Liver (tissue), 7 donors: ENCODE measurements at regions not wholly inside any gene's neighbourhood (a gene's known extent, or its start where the extent isn't known, plus 50 kb on each side); places are given as distances from the start of the nearest gene placed in this dataset.
"Not testable (repeated sequence)": the region's sequence is repeated elsewhere in the genome, so short reads cannot be mapped to it uniquely, and the experiment has no call there.

Experiments used
- DNase-seq: peaks from one replicate; pipeline ENCODE4 v3.0.0-alpha.2; 2017; ENCODE audit warnings: low spot score
- H3K27ac ChIP-seq, 2 donors: one replicate each; pipeline ENCODE4 v1.7.0; 2013; ENCODE audit warnings: inconsistent platforms in 2 of 2, low read length in 2 of 2, control low read depth in 1 of 2, low read depth in 1 of 2, mild to moderate bottlenecking in 1 of 2
- H3K27me3 ChIP-seq, 4 donors: one replicate each; pipeline versions ENCODE4 v1.6.1 to v1.7.0; 2013; ENCODE audit warnings: low read length in 3 of 4, inconsistent platforms in 1 of 4, mild to moderate bottlenecking in 1 of 4, moderate library complexity in 1 of 4; ENCODE audit not compliant: control insufficient read depth in 4 of 4, insufficient read depth in 4 of 4
- H3K36me3 ChIP-seq, 4 donors: one replicate each; pipeline versions ENCODE4 v1.6.1 to v1.7.0; 2013; ENCODE audit warnings: low read length in 3 of 4, mild to moderate bottlenecking in 3 of 4, low read depth in 1 of 4, moderate library complexity in 1 of 4; ENCODE audit not compliant: control insufficient read depth in 4 of 4, insufficient read depth in 3 of 4
- H3K4me1 ChIP-seq, 4 donors: one replicate each; pipeline versions ENCODE4 v1.6.1 to v1.7.0; 2013; ENCODE audit warnings: low read length in 3 of 4, mild to moderate bottlenecking in 3 of 4, moderate library complexity in 1 of 4; ENCODE audit not compliant: control insufficient read depth in 4 of 4, insufficient read depth in 4 of 4
- H3K4me3 ChIP-seq, 3 donors: one replicate each; pipeline versions ENCODE4 v1.6.1 to v1.7.0; 2013; ENCODE audit warnings: low read length in 3 of 3, control low read depth in 1 of 3, low read depth in 1 of 3, mild to moderate bottlenecking in 1 of 3
- H3K9ac ChIP-seq, 2 donors: one replicate each; pipeline ENCODE4 v1.7.0; 2013; ENCODE audit warnings: low read length in 2 of 2, mild to moderate bottlenecking in 2 of 2, moderate library complexity in 2 of 2, control low read depth in 1 of 2, low read depth in 1 of 2
- H3K9me3 ChIP-seq, 4 donors: one replicate each; pipeline versions ENCODE4 v1.6.1 to v1.7.0; 2013; ENCODE audit warnings: low read length in 3 of 4; ENCODE audit not compliant: control insufficient read depth in 4 of 4
- EGR1 ChIP-seq, 2 donors: IDR thresholded peaks; 2 replicates each; pipeline ENCODE4 v1.6.1; 2016 to 2018; ENCODE audit warnings: antibody characterized with exemption in 2 of 2, low read depth in 2 of 2
- FOXA1 ChIP-seq: IDR thresholded peaks from 2 replicates; pipeline ENCODE4 v1.6.1; 2016; ENCODE audit warnings: antibody characterized with exemption
- FOXA2 ChIP-seq: IDR thresholded peaks from 2 replicates; pipeline ENCODE4 v1.6.1; 2016; ENCODE audit warnings: antibody characterized with exemption
- GABPA ChIP-seq, 2 donors: IDR thresholded peaks in 1 of 2; conservative IDR thresholded peaks in 1 of 2; 2 replicates each; pipeline ENCODE4 v1.6.1; 2016; ENCODE audit warnings: antibody characterized with exemption in 2 of 2, mild to moderate bottlenecking in 1 of 2, moderate library complexity in 1 of 2
- HNF4A ChIP-seq, 2 donors: conservative IDR thresholded peaks; 2 replicates each; pipeline ENCODE4 v1.6.1; 2016; ENCODE audit warnings: antibody characterized with exemption in 2 of 2, mild to moderate bottlenecking in 2 of 2
- HNF4G ChIP-seq: IDR thresholded peaks from 2 replicates; pipeline ENCODE4 v1.6.1; 2016; ENCODE audit warnings: antibody characterized with exemption
- MAX ChIP-seq: IDR thresholded peaks from 2 replicates; pipeline ENCODE4 v1.6.1; 2016; ENCODE audit warnings: antibody characterized with exemption
- NR2F2 ChIP-seq: IDR thresholded peaks from 2 replicates; pipeline ENCODE4 v1.6.1; 2016; ENCODE audit warnings: antibody characterized with exemption
- REST ChIP-seq: IDR thresholded peaks from 2 replicates; pipeline ENCODE4 v1.6.1; 2016; ENCODE audit warnings: antibody characterized with exemption, mild to moderate bottlenecking
- RXRA ChIP-seq, 2 donors: IDR thresholded peaks; 2 replicates each; pipeline ENCODE4 v1.6.1; 2017 to 2018; ENCODE audit warnings: antibody characterized with exemption in 2 of 2, mild to moderate bottlenecking in 1 of 2
- SP1 ChIP-seq: IDR thresholded peaks from 2 replicates; pipeline ENCODE4 v1.6.1; 2018; ENCODE audit warnings: antibody characterized with exemption, mild to moderate bottlenecking
- TAF1 ChIP-seq: conservative IDR thresholded peaks from 2 replicates; pipeline ENCODE4 v1.6.1; 2016; ENCODE audit warnings: antibody characterized with exemption, mild to moderate bottlenecking
- YY1 ChIP-seq: IDR thresholded peaks from 2 replicates; pipeline ENCODE4 v1.6.1; 2016; ENCODE audit warnings: antibody characterized with exemption, mild to moderate bottlenecking
- ZBTB33 ChIP-seq: IDR thresholded peaks from 2 replicates; pipeline ENCODE4 v1.6.1; 2016; ENCODE audit warnings: antibody characterized with exemption
- WGBS: extraction: QIAGEN DNeasy Blood & Tissue Kit; methylation state at CpG from one replicate; pipeline ENCODE4 v1.1.7; 2013; 5-methylcytosine and 5-hydroxymethylcytosine counted together
- donor health status: healthy.
- donor health status: healthy.
- donor health status: healthy.
- donor health status: healthy.

- TF ChIP-seq NR2F2 = no peak
- TF ChIP-seq TAF1 = no peak
- TF ChIP-seq MAX = no peak
- no peak for TF ChIP-seq HNF4G
- no peak for TF ChIP-seq GABPA (IDR thresholded peaks at IDR 0.05 in 1 of 2, conservative IDR thresholded peaks at IDR 0.05 in 1 of 2)
- no peak for TF ChIP-seq FOXA1
- no peak for TF ChIP-seq FOXA2
- TF ChIP-seq REST = no peak
- TF ChIP-seq HNF4A (conservative IDR thresholded peaks at IDR 0.05) = no peak
- no peak for TF ChIP-seq YY1
- no peak for TF ChIP-seq ZBTB33
- no peak for TF ChIP-seq SP1
- no peak for TF ChIP-seq EGR1 (IDR thresholded peaks at IDR 0.05; ENCODE audit: low read depth in 2 of 2)
- TF ChIP-seq RXRA (IDR thresholded peaks at IDR 0.05) = no peak
- no peak overlapping the region for H3K27ac ChIP-seq
- WGBS = 90% methylated on average over 22 of the region's 22 CpGs
- H3K27me3 ChIP-seq = no peaks in the 10 kb centered on the region
- H3K36me3 ChIP-seq = no peaks in the 10 kb centered on the region
- H3K4me3 ChIP-seq = no peak overlapping the region
- peaks cover 0 to 19% (median 8%) of the 10 kb centered on the region in 4 donors for H3K4me1 ChIP-seq
- H3K9me3 ChIP-seq = no peaks in the 10 kb centered on the region
- H3K9ac ChIP-seq = no peak overlapping the region
- DNase-seq = no peak
These were observed 175.8 kb downstream of the NPIPB11 start for GRCh38 chr16:29230671-29231096.

GRCh38 chr16:29230006-29230668 is 176.4 kb downstream of the NPIPB11 start:
- 95% methylated on average over 21 of the region's 21 CpGs for WGBS
- not testable (repeated sequence) for DNase-seq, H3K9ac ChIP-seq

GRCh38 chr16:29229616-29230005 is 176.9 kb downstream of the NPIPB11 start:
- not testable (repeated sequence) for H3K27me3 ChIP-seq, DNase-seq, H3K4me3 ChIP-seq, H3K36me3 ChIP-seq, H3K9me3 ChIP-seq
- H3K27ac ChIP-seq = peak overlapping the region; percentile 80 to 84
- peak overlapping the region in 1 of 2 donors; percentile 39 for H3K9ac ChIP-seq
- peaks cover 0 to 19% (median 8%) of the 10 kb centered on the region in 4 donors for H3K4me1 ChIP-seq
- 57% methylated on average over 8 of the region's 8 CpGs for WGBS

More at GRCh38 chr16:29230006-29230668, 176.4 kb downstream of the NPIPB11 start:
- H3K27ac ChIP-seq = peak overlapping the region in 1 of 2 donors; percentile 80
- not testable (repeated sequence) for H3K36me3 ChIP-seq, H3K27me3 ChIP-seq, H3K4me3 ChIP-seq, H3K9me3 ChIP-seq
- H3K4me1 ChIP-seq = peaks cover 0 to 19% (median 8%) of the 10 kb centered on the region in 4 donors
